ENCODE measurements at regions not wholly inside any gene's neighbourhood (a gene's known extent, or its start where the extent isn't known, plus 50 kb on each side); places are given as distances from the start of the nearest gene placed in this dataset.

- POLR2A ChIA-PET (ENCODE audit: unreplicated experiment): no interaction called here
Observed at GRCh38 chr17:33369149-33369548, 76.1 kb upstream of the ASIC2 start.

More at GRCh38 chr17:33369149-33369548, 76.1 kb upstream of the ASIC2 start:
- no peak for ATAC-seq (ENCODE audit: low read depth)
- DNase-seq: no peak
- Histone ChIP-seq H4K8ac (ENCODE audit: low read depth in 2 of 2, low read length in 2 of 2) (no peak overlapping the region), H3K9me1 (ENCODE audit: insufficient read depth, low read length) (no peaks in the 10 kb centered on the region), H3K9me3 (ENCODE audit: control insufficient read depth, insufficient read depth, low read length) (no peaks in the 10 kb centered on the region), H3K18ac (ENCODE audit: low read depth, low read length) (no peak overlapping the region), H4K20me1 (ENCODE audit: insufficient read depth, low read length) (no peaks in the 10 kb centered on the region), H2BK20ac (ENCODE audit: low read depth, low read length) (no peak overlapping the region), H3K4me2 (ENCODE audit: low read depth, low read length) (no peak overlapping the region), H2AK5ac (ENCODE audit: low read depth, low read length) (no peak overlapping the region), H2BK5ac (ENCODE audit: low read depth, low read length, poor library complexity, severe bottlenecking) (no peak overlapping the region), H4K5ac (ENCODE audit: low read depth, low read length) (no peak overlapping the region), H3K56ac (ENCODE audit: extremely low read depth, insufficient read depth, low read length) (no peak overlapping the region), H3K4ac (ENCODE audit: low read depth, low read length) (no peak overlapping the region), H3K4me3 (ENCODE audit: insufficient read depth, low read depth, low read length) (no peak overlapping the region), H3K9ac (ENCODE audit: low read depth, low read length) (no peak overlapping the region), H2AFZ (replicated peaks; ENCODE audit: low read length, poor library complexity) (no peak overlapping the region), H3K27me3 (ENCODE audit: control insufficient read depth, insufficient read depth, low read length) (no peaks in the 10 kb centered on the region), H3K27ac (ENCODE audit: insufficient read depth, low read length) (no peak overlapping the region), H3K14ac (replicated peaks; ENCODE audit: low read depth, low read length) (no peak overlapping the region), H3K23ac (ENCODE audit: low read depth, low read length) (no peak overlapping the region), H2AK9ac (replicated peaks; ENCODE audit: low read depth, low read length, poor library complexity) (no peak overlapping the region), H2BK15ac (ENCODE audit: low read depth, low read length) (no peak overlapping the region), H3K79me1 (ENCODE audit: low read depth in 1 of 2, low read length in 2 of 2) (no peaks in the 10 kb centered on the region), H4K91ac (ENCODE audit: insufficient read depth, low read depth, low read length) (no peak overlapping the region), H3K4me1 (ENCODE audit: control insufficient read depth, insufficient read depth, low read length) (no peaks in the 10 kb centered on the region), H2BK120ac (ENCODE audit: low read depth, low read length) (no peak overlapping the region), H3K36me3 (ENCODE audit: control insufficient read depth, insufficient read depth, low read length) (no peaks in the 10 kb centered on the region)
- dilution Hi-C loops (cut with HindIII; ENCODE audit: low sequenced_read_pairs, unreplicated experiment) (no loop called here), intact Hi-C loops (cut with micrococcal nuclease) (no loop called here), in situ Hi-C loops (cut with MboI; ENCODE audit: low sequenced_read_pairs) (no loop called here)
- CTCF ChIA-PET: no interaction called here
- no TSS peak for BruUV-seq (replicated peaks)
- TF ChIP-seq USF2 (IDR thresholded peaks at IDR 0.05; ENCODE audit: low read depth, low read length) (no peak), ELK1 (IDR thresholded peaks at IDR 0.05; ENCODE audit: borderline replicate concordance, low read depth, low read length) (no peak), RCOR1 (IDR thresholded peaks at IDR 0.05; ENCODE audit: insufficient replicate concordance, low read length) (no peak), CTCF (conservative IDR thresholded peaks at IDR 0.05; ENCODE audit: low read depth, low read length) (no peak), MAFK (IDR thresholded peaks at IDR 0.05; ENCODE audit: low read depth, low read length) (no peak), MAZ (IDR thresholded peaks at IDR 0.05; ENCODE audit: borderline replicate concordance, low read depth, low read length) (no peak), CEBPB (IDR thresholded peaks at IDR 0.05; ENCODE audit: low read depth, low read length) (no peak), POLR2A (IDR thresholded peaks at IDR 0.05; ENCODE audit: low read depth, low read length) (no peak), RAD21 (IDR thresholded peaks at IDR 0.05; ENCODE audit: low read length) (no peak), BHLHE40 (IDR thresholded peaks at IDR 0.05; ENCODE audit: low read depth, low read length) (no peak), RFX5 (IDR thresholded peaks at IDR 0.05; ENCODE audit: low read depth, low read length) (no peak), MXI1 (IDR thresholded peaks at IDR 0.05; ENCODE audit: borderline replicate concordance, low read depth, low read length) (no peak)

Data from IMR-90 (cell line).